Left lobe of liver (tissue), 2 donors: ENCODE measurements at regions not wholly inside any gene's neighbourhood (a gene's known extent, or its start where the extent isn't known, plus 50 kb on each side); places are given as distances from the start of the nearest gene placed in this dataset.
"Not testable (repeated sequence)": the region's sequence is repeated elsewhere in the genome, so short reads cannot be mapped to it uniquely, and the experiment has no call there.

Experiments
- ATAC-seq: fragments of 200-7000 bp; cut with Tn5 transposase; one replicate; pipeline ENCODE4 v1.9.1; 2020; ENCODE audit warnings: mild to moderate bottlenecking, moderate library complexity
- DNase-seq: peaks from one replicate; pipeline ENCODE4 v3.0.0-alpha.2; 2020; ENCODE audit warnings: low spot score
- donor health status: DM: no; HTN: no; CAD: no; lungs with moderate emphysema.
- donor health status: DM: no; HTN: yes; CAD: no.

- not testable (repeated sequence) for ATAC-seq, DNase-seq
Observed at GRCh38 chr16:16610389-16610967, 231.5 kb downstream of the NPIPA7 start.

GRCh38 chr16:16613212-16613611, 234.3 kb downstream of the NPIPA7 start:
- not testable (repeated sequence) for DNase-seq, ATAC-seq

DNA sequence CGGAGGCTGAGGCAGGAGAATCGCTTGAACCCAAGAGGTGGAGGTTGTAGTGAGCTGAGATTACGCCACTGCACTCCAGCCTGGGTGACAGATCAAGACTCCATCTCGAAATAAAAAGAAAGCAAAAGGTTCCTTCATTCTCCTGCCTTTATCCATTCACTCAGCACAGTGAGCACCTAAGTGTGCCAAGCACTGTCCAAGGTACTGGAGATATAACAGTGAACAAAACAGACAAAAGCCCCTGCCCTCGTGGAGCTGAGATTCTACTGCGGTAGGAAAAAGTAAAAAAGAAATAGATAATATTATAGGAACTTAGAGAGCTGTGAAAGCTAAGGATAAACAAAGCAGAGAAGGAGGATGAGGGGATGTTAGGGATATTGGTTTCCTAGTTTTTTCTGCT, 235.5 kb downstream of the NPIPA7 start:
- DNase-seq, ATAC-seq: not testable (repeated sequence)

DNA sequence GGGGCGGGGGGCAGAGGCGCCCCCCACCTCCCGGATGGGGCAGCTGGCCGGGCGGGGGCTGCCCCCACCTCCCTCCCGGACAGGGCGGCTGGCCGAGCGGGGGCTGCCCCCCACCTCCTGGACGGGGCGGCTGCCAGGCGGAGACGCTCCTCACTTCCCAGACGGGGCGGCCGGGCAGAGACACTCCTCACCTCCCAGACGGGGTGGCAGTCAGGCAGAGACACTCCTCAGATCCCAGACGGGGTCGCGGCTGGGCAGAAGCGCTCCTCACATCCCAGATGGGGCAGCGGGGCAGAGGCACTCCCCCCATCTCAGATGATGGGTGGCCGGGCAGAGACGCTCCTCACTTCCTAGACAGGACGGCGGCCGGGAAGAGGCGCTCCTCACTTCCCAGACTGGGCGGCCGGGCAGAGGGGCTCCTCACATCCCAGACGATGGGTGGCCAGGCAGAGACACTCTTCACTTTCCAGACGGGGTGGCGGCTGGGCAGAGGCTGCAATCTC, 240.1 kb downstream of the NPIPA7 start:
- ATAC-seq, DNase-seq: not testable (repeated sequence)

DNA sequence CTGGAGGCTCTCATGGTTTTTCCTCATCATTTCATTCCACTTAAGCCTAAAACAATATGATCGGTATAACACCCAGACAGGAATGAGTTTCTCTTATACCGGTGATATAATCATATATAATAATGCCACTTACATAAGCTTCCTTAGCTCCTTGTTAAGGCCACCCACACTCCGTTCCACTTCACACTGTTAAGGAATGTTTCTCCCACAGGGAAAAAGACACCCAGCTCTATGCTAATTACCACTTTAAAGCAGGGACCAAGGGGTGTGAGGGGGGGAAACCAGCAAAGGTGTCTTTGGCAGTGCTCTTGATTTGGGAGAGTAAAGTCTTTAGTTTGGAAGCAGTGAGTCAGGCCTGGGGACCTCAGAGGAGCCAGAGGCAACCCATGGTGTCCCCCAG, 245.4 kb downstream of the NPIPA7 start:
- not testable (repeated sequence) for DNase-seq, ATAC-seq

DNA sequence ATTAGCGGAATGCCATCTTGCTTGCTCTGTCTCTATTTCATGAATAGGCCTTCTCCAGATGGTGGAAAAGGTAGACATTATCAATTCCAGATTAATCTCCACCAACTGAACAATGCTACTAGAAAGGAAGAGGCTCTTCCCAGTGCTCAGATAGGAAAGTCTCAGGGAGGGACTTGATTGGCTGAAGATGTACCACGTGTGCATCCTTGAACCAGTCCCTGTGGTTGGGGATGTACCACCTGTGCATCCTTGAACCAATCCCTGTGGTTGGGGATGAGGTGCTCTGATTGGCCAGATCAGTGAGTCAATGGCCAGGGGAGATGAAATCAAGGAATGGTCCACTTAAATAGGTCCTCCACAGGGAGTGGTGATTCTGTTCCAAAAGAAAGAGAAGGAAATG, 246.2 kb downstream of the NPIPA7 start:
- ATAC-seq, DNase-seq: not testable (repeated sequence)

DNA sequence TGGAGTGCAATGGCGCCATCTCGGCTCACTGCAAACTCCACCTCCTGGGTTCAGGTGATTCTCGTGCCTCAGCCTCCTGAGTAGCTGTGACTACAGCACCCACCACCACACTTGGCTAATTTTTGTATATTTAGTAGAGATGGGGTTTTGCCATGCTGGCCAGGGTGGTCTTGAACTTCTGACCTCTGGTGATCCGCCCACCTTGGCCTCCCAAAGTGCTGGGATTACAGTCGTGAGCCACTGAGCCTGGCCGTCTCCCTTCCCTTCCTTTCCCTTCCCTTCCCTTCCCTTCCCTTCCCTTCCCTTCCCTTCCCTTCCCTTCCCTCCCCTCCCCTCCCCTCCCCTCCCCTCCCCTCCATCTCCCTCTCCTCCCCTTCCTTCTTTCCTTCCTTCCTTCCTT, 248.9 kb downstream of the NPIPA7 start:
- DNase-seq, ATAC-seq: not testable (repeated sequence)

DNA sequence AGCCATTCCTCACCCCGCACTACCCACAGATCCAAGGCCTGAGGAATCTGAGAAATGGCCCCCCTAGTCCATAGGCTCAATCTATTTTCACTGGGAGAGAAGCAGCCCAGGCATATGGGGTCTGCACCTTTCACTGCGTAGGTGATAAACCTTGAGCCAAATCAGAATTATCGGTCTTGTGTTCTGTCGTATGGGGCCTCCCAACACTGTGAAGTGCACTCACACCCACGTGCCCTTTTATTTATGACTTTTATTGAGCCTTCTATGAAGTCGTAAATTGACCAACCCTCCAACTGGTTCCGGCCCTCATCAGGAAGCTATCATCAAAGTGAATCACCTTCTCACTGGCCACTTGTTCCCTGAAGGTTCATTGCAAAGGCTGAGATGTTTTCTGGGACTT, 259.3 kb downstream of the NPIPA7 start:
- ATAC-seq, DNase-seq: not testable (repeated sequence)

DNA sequence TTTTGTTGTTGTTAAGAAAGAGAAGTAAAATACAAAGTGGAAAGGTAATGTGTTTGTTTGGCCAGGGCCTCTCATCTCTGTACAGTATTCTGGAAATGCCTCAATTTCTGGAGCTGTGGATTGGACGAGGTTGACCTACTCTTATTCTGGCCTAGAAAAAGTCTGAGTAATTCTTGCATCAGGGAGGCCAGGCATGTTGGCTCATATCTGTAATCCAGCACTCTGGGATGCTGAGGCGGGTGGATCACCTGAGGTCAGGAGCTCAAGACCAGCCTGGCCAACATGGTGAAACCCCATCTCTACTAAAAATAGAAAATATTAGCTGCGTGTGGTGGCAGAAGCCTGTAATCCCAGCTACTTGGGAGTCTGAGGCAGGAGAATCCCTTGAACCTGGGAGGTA, 259.8 kb downstream of the NPIPA7 start:
- DNase-seq, ATAC-seq: not testable (repeated sequence)

- not testable (repeated sequence) for DNase-seq, ATAC-seq
Observed at GRCh38 chr16:16643828-16644227, 264.9 kb downstream of the NPIPA7 start.

DNA sequence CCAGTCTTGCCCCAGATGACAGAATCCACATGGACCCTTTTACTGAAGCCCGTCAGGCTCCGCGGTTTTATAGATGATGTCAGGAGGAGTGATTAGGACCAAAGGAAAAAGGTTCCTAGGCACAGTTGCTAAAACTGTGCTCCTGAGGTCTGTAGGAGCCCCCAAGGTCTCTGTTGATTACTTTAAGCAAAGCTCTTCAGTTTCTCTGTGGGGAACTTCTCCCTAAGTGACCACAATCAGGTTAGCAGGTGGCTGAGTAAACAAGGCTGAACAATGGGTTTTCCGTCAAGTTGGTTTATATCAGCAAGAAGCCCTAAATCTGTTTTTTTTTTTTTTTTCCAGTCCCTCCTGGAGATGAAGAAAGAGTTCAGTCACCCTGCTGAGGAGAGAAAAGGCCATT, 269.1 kb downstream of the NPIPA7 start:
- not testable (repeated sequence) for DNase-seq

DNA sequence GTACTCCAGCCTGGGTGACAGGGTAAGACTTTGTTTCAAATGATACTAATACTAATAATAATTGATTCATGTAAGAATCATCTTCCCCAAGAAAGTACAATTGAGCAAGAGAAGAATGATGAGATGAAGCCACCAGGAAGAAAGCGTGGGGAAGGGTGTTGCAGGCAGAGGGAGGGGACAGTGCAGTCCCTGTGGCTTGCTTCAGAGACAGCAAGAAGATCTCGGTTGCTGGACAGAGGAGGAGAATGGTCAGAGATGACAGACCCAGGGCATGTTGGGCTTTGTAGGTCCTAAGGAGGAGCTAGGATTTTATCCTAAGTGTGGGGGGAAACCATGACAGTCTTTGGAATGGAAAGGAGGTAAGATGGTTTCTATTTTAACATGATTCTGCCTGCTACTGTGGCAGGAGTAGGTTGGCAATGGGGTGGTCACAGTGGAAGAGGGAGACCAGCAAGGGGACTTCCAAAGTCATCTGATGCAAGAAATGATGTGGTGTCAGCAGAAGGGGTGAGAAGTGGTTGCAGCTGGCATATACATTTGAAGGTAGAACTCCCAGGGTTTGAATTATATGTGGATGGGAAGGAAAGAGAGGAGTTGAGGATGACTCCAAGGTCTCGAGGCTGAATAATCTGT, 293.4 kb downstream of the NPIPA7 start:
- DNase-seq = not testable (repeated sequence)

More for the DNA sequence above, 269.1 kb downstream of the NPIPA7 start:
- not testable (repeated sequence) for ATAC-seq

GRCh38 chr16:16674820-16675219, 295.9 kb downstream of the NPIPA7 start:
- not testable (repeated sequence) for ATAC-seq, DNase-seq

More for the DNA sequence above, 293.4 kb downstream of the NPIPA7 start:
- not testable (repeated sequence) for ATAC-seq

- DNase-seq, ATAC-seq: not testable (repeated sequence)
Observed at GRCh38 chr16:16721849-16722248, 342.9 kb downstream of the NPIPA7 start.

DNA sequence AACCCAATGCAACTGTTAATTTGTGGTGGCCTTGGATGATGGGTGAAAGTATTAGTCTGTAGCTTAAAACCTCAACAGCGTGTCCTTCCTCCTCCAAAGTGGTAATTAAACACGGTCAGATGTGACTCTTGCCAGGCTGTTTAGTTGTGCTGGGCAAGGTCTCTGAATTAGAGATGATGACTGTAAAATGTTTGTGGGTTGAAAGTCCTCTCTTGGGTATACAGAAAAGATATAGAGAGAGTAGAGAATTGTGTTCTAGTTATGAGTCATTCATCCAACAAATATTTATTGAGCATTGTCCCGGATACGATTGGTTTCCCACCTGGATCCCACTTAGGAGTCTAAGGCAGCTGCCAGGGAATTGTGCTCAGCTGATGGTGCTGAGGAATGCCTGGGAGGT, 343.7 kb downstream of the NPIPA7 start:
- ATAC-seq, DNase-seq: not testable (repeated sequence)

DNA sequence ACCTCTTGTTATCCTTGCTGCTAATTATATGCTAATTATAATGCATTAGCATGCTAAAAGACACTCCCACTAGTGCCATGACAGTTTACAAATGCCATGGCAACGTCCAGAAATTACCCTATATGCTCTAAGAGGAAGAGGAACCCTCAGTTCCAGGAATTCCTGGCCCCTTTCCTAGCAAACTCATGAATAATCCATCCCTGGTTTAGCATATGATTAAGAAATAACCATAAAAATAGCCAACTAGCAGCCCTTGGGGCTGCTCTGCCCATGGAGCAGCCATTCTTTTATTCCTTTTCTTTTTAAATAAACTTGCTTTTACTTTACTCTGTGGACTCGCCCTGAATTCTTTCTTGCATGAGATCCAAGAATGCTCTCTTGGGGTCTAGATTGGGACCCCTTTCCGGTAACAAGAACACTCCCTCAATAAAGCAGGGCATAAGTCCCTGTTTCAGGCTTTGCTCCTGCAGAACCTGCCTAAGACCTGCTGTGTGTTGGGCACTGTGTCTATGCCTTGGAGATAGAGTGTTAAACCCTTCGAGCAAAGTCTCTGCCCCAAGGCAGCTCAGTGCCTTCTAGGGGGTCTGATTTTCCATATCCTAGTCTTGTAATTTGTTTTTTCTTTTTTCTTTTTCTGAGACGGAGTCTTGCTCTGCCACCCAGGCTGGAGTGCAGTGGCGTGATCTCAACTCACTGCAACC, 345.0 kb downstream of the NPIPA7 start:
- not testable (repeated sequence) for ATAC-seq, DNase-seq

GRCh38 chr16:16727048-16727447, 348.1 kb downstream of the NPIPA7 start:
- not testable (repeated sequence) for DNase-seq, ATAC-seq

- not testable (repeated sequence) for DNase-seq, ATAC-seq
Observed at GRCh38 chr16:16742573-16742972, 363.6 kb downstream of the NPIPA7 start.

DNA sequence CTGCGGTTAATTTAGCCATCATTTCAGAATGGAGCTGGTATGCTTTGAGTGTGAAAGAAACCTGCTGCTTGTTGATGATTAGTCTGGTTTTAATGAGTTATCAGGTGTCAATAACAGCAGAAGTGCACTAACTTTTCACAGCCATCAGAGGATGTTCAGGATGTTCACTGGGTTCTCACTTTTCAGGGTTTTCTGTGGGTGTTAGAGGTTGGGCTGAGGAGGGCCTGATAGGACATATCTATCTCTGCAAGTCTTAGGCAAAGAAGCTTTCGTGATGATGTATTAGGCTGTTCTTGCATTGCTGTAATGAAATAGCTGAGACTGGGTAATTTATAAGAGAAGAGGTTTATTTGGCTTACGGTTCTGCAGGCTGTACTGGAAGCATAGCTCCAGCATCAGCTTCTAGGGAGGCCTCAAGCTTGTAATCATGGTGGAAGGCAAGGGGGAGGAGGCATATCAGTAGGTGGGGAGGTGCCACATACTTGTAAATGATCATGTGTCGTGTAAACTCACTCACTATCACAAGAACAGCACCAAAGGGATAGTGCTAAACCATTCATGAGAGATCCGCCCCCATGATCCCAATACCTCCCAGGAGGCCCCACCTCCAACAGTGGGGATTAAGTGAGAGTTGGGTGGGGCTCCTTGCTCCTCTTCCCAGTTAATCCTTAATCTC, 376.2 kb downstream of the NPIPA7 start:
- DNase-seq, ATAC-seq: not testable (repeated sequence)

GRCh38 chr16:16763449-16763848, 384.5 kb downstream of the NPIPA7 start:
- DNase-seq = no peak
- no peak for ATAC-seq

GRCh38 chr16:16770717-16771116, 391.8 kb downstream of the NPIPA7 start:
- DNase-seq, ATAC-seq: not testable (repeated sequence)
